Activated T-helper 2 cell treated with anti-CD3 and anti-CD28 coated beads, Interferon-gamma antibody, Interleukin-2, Interleukin-4, amounts not matched to agents 10 μg/mL and 5 μg/mL and 100 μg/mL, durations not matched to agents 14 hours and 24 hours and 36 hours (primary cell): ENCODE measurements at regions not wholly inside any gene's neighbourhood (a gene's known extent, or its start where the extent isn't known, plus 50 kb on each side); places are given as distances from the start of the nearest gene placed in this dataset.
"Not testable (repeated sequence)": the region's sequence is repeated elsewhere in the genome, so short reads cannot be mapped to it uniquely, and the experiment has no call there.

ENCODE experiments used
- DNase-seq: peaks from one replicate; pipeline ENCODE4 v3.0.0; 2021; ENCODE audit warnings: low spot score
- H3K27ac Mint-ChIP-seq: one replicate; pipeline ENCODE4 v1.8.0; 2021; ENCODE audit warnings: mixed read lengths
- H3K27me3 Mint-ChIP-seq: one replicate; pipeline ENCODE4 v1.8.0; 2021; ENCODE audit warnings: low read depth, mixed read lengths
- H3K36me3 Mint-ChIP-seq: one replicate; pipeline ENCODE4 v1.8.0; 2021; ENCODE audit warnings: low read depth, mixed read lengths
- H3K4me1 Mint-ChIP-seq: one replicate; pipeline ENCODE4 v1.8.0; 2021; ENCODE audit warnings: low read depth, mixed read lengths
- H3K4me3 Mint-ChIP-seq: one replicate; pipeline ENCODE4 v1.8.0; 2021; ENCODE audit warnings: low read depth, mild to moderate bottlenecking, moderate library complexity, mixed read lengths
- H3K9me3 Mint-ChIP-seq: one replicate; pipeline ENCODE4 v1.8.0; 2021; ENCODE audit warnings: mixed read lengths
- intact Hi-C: fragments of 100-400 bp; cut with micrococcal nuclease; formaldehyde crosslinking; loops from one replicate; pipeline ENCODE4 v1.15.1; 2023

DNA sequence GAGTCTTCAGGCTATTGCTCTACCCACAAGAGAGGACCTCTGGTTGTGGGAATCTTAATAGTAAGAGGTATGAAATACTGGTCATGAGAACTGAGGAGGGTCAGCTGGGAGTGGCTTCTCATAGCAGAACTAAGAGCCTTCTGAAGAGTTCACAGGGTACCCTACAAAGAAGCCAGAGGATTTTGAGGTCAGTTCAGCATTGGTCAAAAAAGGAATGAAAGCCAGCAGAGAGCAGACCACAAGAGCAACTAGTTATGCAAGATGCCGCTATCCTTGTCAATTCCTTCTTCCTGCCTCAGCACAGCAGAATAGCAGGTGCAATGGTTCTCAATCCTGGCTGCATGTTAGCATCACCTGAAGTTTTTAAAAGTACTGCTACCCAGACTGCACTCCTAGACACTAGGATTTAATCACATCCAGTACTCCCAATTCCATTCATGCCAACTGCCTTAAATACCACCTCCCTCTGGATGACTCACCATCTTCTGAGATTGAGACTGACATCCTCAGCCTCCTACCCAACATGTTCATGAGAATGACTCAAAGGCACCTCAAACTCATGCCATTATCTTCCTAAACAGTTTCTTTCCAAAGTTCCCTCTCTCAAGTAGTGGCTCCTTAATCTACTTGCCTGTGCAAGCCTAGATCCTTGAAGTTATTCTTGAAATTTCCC lies 81.0 kb upstream of the RBMS1 start:
- DNase-seq: no peak
- Mint-ChIP-seq H3K4me1 (no peaks in the 10 kb centered on the region), H3K4me3 (no peak overlapping the region), H3K36me3 (no peaks in the 10 kb centered on the region), H3K27me3 (peaks cover 3% of the 10 kb centered on the region), H3K9me3 (peaks cover 3% of the 10 kb centered on the region), H3K27ac (no peak overlapping the region)
- intact Hi-C loops: no loop called here

GRCh38 chr2:160575368-160575767 lies 81.8 kb upstream of the RBMS1 start:
- Mint-ChIP-seq H3K4me1 (no peaks in the 10 kb centered on the region), H3K27ac (no peak overlapping the region), H3K4me3 (no peak overlapping the region), H3K9me3 (peaks cover 3% of the 10 kb centered on the region), H3K27me3 (peaks cover 4% of the 10 kb centered on the region), H3K36me3 (no peaks in the 10 kb centered on the region)
- intact Hi-C loops: no loop called here
- no peak for DNase-seq

GRCh38 chr2:160576054-160576499 lies 82.5 kb upstream of the RBMS1 start:
- intact Hi-C loops: no loop called here
- no peak for DNase-seq

DNA sequence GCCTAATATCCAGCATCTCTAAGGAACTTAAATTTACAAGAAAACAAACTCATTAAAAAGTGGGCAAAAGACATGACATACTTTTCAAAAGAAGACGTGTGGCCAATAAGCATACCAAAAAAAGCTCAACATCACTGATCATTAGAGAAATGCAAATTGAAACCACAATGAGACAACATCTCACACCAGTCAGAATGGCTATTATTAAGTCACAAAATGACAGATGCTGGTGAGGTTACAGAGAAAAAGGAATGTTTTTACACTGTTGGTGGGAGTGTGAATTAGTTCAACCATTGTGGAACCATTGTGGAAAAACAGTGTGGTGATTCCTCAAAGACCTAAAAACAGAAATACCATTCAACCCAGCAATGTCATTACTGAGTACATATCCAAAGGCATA lies 83.5 kb upstream of the RBMS1 start:
- H3K9me3 Mint-ChIP-seq, H3K4me1 Mint-ChIP-seq, H3K4me3 Mint-ChIP-seq, H3K27me3 Mint-ChIP-seq, H3K36me3 Mint-ChIP-seq, DNase-seq, H3K27ac Mint-ChIP-seq, intact Hi-C loops: not testable (repeated sequence)

More at GRCh38 chr2:160576054-160576499, 82.5 kb upstream of the RBMS1 start:
- H3K27ac Mint-ChIP-seq: no peak overlapping the region
- peaks cover 7% of the 10 kb centered on the region for H3K27me3 Mint-ChIP-seq
- H3K4me1 Mint-ChIP-seq: no peaks in the 10 kb centered on the region
- no peaks in the 10 kb centered on the region for H3K36me3 Mint-ChIP-seq
- H3K9me3 Mint-ChIP-seq: peaks cover 3% of the 10 kb centered on the region
- no peak overlapping the region for H3K4me3 Mint-ChIP-seq

GRCh38 chr2:160581035-160581434 lies 87.4 kb upstream of the RBMS1 start:
- no peak for DNase-seq
- Mint-ChIP-seq H3K4me3 (no peak overlapping the region), H3K36me3 (no peaks in the 10 kb centered on the region), H3K4me1 (peaks cover 2% of the 10 kb centered on the region), H3K27me3 (peaks cover 7% of the 10 kb centered on the region), H3K9me3 (no peaks in the 10 kb centered on the region), H3K27ac (no peak overlapping the region)
- intact Hi-C loops: no loop called here

- H3K27me3 Mint-ChIP-seq: peaks cover 7% of the 10 kb centered on the region
- peaks cover 2% of the 10 kb centered on the region for H3K4me1 Mint-ChIP-seq
- H3K27ac Mint-ChIP-seq: no peak overlapping the region
- no peak for DNase-seq
- intact Hi-C loops: no loop called here
- no peaks in the 10 kb centered on the region for H3K36me3 Mint-ChIP-seq
- H3K4me3 Mint-ChIP-seq: no peak overlapping the region
- no peaks in the 10 kb centered on the region for H3K9me3 Mint-ChIP-seq
Observed at GRCh38 chr2:160581448-160581847, 87.8 kb upstream of the RBMS1 start.

GRCh38 chr2:160582081-160582480 lies 88.5 kb upstream of the RBMS1 start:
- Mint-ChIP-seq H3K9me3 (no peaks in the 10 kb centered on the region), H3K27ac (no peak overlapping the region), H3K36me3 (no peaks in the 10 kb centered on the region), H3K4me1 (peaks cover 2% of the 10 kb centered on the region), H3K4me3 (no peak overlapping the region), H3K27me3 (peaks cover 7% of the 10 kb centered on the region)
- intact Hi-C loops: no loop called here
- no peak for DNase-seq

DNA sequence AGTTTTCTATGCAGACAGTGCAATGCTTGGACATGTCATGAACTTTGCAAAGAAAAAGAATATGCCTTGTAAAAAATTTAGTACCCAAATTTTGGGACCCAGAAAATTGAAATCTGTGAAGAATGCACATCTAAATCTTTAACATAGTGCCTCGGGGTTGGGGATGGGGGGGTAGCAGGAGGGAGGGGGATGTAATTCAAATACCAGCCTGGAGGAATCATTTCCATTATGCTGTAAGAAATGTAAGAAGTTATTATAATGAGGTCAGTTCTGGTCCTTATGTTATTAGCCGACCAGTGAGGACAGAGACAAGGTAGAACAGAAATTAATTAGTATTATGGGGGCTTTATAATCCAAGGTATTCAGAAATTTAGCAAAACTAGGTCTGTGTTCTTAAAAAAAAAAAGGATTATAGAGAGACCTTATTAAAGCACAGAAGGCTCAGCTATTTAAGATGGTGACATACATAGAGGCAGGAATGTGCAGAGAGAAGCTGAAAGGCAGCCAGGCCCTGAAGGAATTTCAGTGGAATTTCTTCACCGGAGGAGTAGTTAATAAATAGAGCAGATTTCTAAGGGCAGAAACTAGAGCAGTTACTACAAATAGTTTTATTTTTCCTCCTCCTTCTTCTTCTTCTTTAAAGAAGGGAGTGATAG lies 89.0 kb upstream of the RBMS1 start:
- DNase-seq: no peak
- peaks cover 2% of the 10 kb centered on the region for H3K4me1 Mint-ChIP-seq
- peaks cover 7% of the 10 kb centered on the region for H3K27me3 Mint-ChIP-seq
- intact Hi-C loops: no loop called here
- H3K9me3 Mint-ChIP-seq: no peaks in the 10 kb centered on the region
- H3K36me3 Mint-ChIP-seq: no peaks in the 10 kb centered on the region
- H3K27ac Mint-ChIP-seq: no peak overlapping the region
- no peak overlapping the region for H3K4me3 Mint-ChIP-seq

GRCh38 chr2:160583146-160583535 lies 89.5 kb upstream of the RBMS1 start:
- Mint-ChIP-seq H3K9me3 (no peaks in the 10 kb centered on the region), H3K27me3 (peaks cover 6% of the 10 kb centered on the region), H3K27ac (no peak overlapping the region), H3K4me3 (no peak overlapping the region), H3K36me3 (no peaks in the 10 kb centered on the region), H3K4me1 (peaks cover 2% of the 10 kb centered on the region)
- intact Hi-C loops: no loop called here
- DNase-seq: no peak

DNA sequence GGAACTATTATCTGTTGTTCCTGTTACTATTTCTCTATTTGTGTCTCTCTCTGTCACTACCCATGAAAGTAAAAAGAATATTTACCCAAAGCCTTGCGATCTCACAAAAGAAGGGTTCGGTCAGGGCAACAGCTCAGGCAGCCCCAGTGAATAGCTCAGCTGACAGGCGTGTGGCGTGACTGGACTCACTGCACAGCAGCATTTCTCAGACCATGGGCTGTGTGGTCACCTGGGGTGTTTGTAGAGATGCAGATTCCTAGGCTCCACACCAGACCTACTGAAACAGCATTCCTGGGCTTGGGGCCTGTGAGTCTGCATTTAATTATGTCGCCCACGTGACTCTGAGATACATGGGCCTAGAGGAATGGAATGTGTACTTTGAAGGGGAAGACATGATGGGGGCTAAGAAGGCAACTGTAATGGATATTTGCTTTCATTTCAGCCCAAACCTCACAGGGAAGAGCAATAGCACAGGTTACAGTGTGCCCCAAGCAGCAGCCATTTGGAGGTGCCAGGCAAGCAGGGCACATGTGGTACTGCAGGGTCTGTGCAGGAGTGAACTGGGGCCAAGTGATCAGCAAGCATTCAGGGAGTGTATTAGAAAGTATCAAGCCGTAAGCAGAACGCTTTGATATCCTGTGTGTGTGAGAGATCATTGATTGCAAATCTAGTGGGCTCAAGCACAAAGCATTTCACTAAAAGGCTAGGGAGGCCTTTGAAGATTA lies 90.4 kb upstream of the RBMS1 start:
- Mint-ChIP-seq H3K4me3 (no peak overlapping the region), H3K36me3 (no peaks in the 10 kb centered on the region), H3K9me3 (no peaks in the 10 kb centered on the region), H3K27ac (no peak overlapping the region), H3K27me3 (peaks cover 7% of the 10 kb centered on the region), H3K4me1 (peaks cover 2% of the 10 kb centered on the region)
- intact Hi-C loops: no loop called here
- DNase-seq: no peak

GRCh38 chr2:160584972-160585494 lies 91.4 kb upstream of the RBMS1 start:
- H3K4me3 Mint-ChIP-seq: no peak overlapping the region
- H3K27me3 Mint-ChIP-seq: peaks cover 6% of the 10 kb centered on the region
- H3K27ac Mint-ChIP-seq: no peak overlapping the region
- H3K4me1 Mint-ChIP-seq: peaks cover 2% of the 10 kb centered on the region
- intact Hi-C loops: no loop called here
- H3K9me3 Mint-ChIP-seq: no peaks in the 10 kb centered on the region
- no peak for DNase-seq
- no peaks in the 10 kb centered on the region for H3K36me3 Mint-ChIP-seq

DNA sequence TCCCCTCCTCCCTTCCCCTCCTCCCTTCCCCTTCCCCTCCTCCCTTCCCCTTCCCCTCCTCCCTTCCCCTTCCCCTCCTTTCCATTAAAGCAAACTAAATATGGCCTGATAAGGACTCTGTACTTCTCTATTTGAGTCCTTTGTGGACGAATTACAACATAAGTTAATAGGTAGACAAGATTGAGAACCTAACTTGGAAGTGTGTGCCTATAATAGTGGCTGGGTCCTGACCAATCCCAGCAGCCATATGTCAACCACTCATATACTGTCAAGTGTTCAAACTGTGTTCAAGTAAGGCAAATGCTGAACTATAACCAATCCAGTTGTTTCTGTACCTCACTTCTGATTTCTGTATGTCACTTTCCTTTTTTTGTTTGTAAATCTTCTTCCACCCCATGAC lies 97.1 kb upstream of the RBMS1 start:
- H3K9me3 Mint-ChIP-seq: peaks cover 13% of the 10 kb centered on the region
- peaks cover 3% of the 10 kb centered on the region for H3K27me3 Mint-ChIP-seq
- DNase-seq: no peak
- H3K4me1 Mint-ChIP-seq: peaks cover 2% of the 10 kb centered on the region
- no peak overlapping the region for H3K4me3 Mint-ChIP-seq
- intact Hi-C loops: no loop called here
- no peaks in the 10 kb centered on the region for H3K36me3 Mint-ChIP-seq
- H3K27ac Mint-ChIP-seq: no peak overlapping the region

DNA sequence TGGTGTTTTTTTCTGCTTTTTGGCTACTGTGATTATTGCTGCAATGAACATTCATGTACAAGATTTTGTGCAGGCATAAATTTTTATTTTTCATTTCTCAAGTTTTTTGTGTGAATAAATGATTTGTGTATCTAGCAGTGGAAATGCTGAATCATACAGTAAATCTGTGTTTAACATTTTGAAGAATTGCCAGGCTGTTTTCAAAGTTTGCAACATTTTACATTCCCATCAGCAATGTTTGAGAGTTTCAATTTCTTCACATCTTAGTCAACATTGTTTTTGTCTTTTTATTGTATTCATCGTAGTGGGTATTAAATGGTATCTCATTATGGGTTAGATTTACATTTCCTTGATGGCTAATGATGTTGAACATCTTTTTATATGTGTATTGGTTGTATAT lies 98.8 kb upstream of the RBMS1 start:
- intact Hi-C loops: no loop called here
- peaks cover 3% of the 10 kb centered on the region for H3K27me3 Mint-ChIP-seq
- no peak overlapping the region for H3K27ac Mint-ChIP-seq
- no peak for DNase-seq
- no peak overlapping the region for H3K4me3 Mint-ChIP-seq
- no peaks in the 10 kb centered on the region for H3K4me1 Mint-ChIP-seq
- no peaks in the 10 kb centered on the region for H3K36me3 Mint-ChIP-seq
- peaks cover 13% of the 10 kb centered on the region for H3K9me3 Mint-ChIP-seq
